B cell (primary cell): ENCODE measurements at regions not wholly inside any gene's neighbourhood (a gene's known extent, or its start where the extent isn't known, plus 50 kb on each side); places are given as distances from the start of the nearest gene placed in this dataset.

ENCODE experiments used
- ATAC-seq: fragments of 200-7000 bp; cut with Tn5 transposase; one replicate; pipeline ENCODE4 v1.10.0; 2021; ENCODE audit warnings: low read depth, mild to moderate bottlenecking, moderate number of reproducible peaks, moderate library complexity
- CTCF ChIA-PET: fragments of 350-600 bp; sonication (Branson Sonifier 250); formaldehyde crosslinking; loops from one replicate; lab custom pipeline; 2021; ENCODE audit warnings: antibody characterized with exemption, inconsistent platforms; lab: Charles Lee
- POLR2A ChIA-PET: fragments of 350-600 bp; sonication (Branson Sonifier 250); formaldehyde crosslinking; loops from one replicate; lab custom pipeline; 2021; ENCODE audit warnings: antibody characterized with exemption; lab: Charles Lee
- DNase-seq: peaks from one replicate; pipeline ENCODE4 v3.0.0; 2013
- H2AFZ ChIP-seq: 2 replicates; pipeline ENCODE4 v1.6.1; 2012; ENCODE audit warnings: mild to moderate bottlenecking, low read depth, low read length; ENCODE audit not compliant: insufficient read depth, poor library complexity, severe bottlenecking
- H3K27ac ChIP-seq, 2 donors: 1 replicate in 1 of 2; 2 replicates in 1 of 2; pipeline ENCODE4 v1.5.1; 2012 to 2013; ENCODE audit warnings: low read length in 2 of 2, mild to moderate bottlenecking in 2 of 2, moderate library complexity in 1 of 2
- H3K27me3 ChIP-seq, 4 experiments: fragments of 200-600 bp in 1 of 4; sonication (generic) in 1 of 4; replicated peaks in 1 of 4; 1 replicate in 2 of 4; 2 replicates in 2 of 4; pipeline versions ENCODE4 v1.6.1 to v1.7.0; 2013 to 2016; ENCODE audit warnings: low read length in 3 of 4, mild to moderate bottlenecking in 2 of 4, mixed read lengths in 1 of 4, moderate library complexity in 1 of 4; ENCODE audit not compliant: insufficient read depth in 4 of 4, control insufficient read depth in 3 of 4; ENCODE audit errors: control extremely low read depth in 1 of 4
- H3K36me3 ChIP-seq, 2 experiments: replicated peaks in 1 of 2; 1 replicate in 1 of 2; 2 replicates in 1 of 2; pipeline versions ENCODE4 v1.6.1 to v1.7.1; 2013; ENCODE audit warnings: low read length in 1 of 2; ENCODE audit not compliant: insufficient read depth in 2 of 2, control insufficient read depth in 1 of 2; ENCODE audit errors: control extremely low read depth in 1 of 2, extremely low read depth in 1 of 2
- H3K4me1 ChIP-seq, 2 donors: fragments of 200-600 bp in 1 of 2; sonication (generic) in 1 of 2; 1 replicate in 1 of 2; 2 replicates in 1 of 2; pipeline versions ENCODE4 v1.5.1 to v1.6.1; 2013 to 2017; ENCODE audit warnings: low read length in 2 of 2; ENCODE audit not compliant: control insufficient read depth in 2 of 2, insufficient read depth in 2 of 2
- H3K4me2 ChIP-seq: replicated peaks from 2 replicates; pipeline ENCODE3; 2012; ENCODE audit warnings: mild to moderate bottlenecking, low read depth, low read length; ENCODE audit not compliant: poor library complexity, severe bottlenecking
- H3K4me3 ChIP-seq, 5 experiments: fragments of 200-600 bp in 1 of 5; sonication (generic) in 1 of 5; 1 replicate in 3 of 5; 2 replicates in 2 of 5; pipeline versions ENCODE4 v1.5.1 to v1.7.0; 2011 to 2016; ENCODE audit warnings: low read length in 4 of 5, mild to moderate bottlenecking in 4 of 5, low read depth in 2 of 5, control low read depth in 1 of 5, moderate library complexity in 1 of 5; ENCODE audit not compliant: insufficient read depth in 1 of 5; ENCODE audit errors: control extremely low read depth in 1 of 5, extremely low read depth in 1 of 5
- H3K79me2 ChIP-seq: fragments of 200-600 bp; sonication (generic); one replicate; pipeline ENCODE4 v1.6.0; 2016; ENCODE audit warnings: low read length; ENCODE audit not compliant: control insufficient read depth, insufficient read depth
- H3K9ac ChIP-seq: fragments of 200-600 bp; sonication (generic); 2 replicates; pipeline ENCODE4 v1.6.1; 2017; ENCODE audit warnings: mild to moderate bottlenecking, low read length, moderate library complexity
- H3K9me3 ChIP-seq, 3 donors: one replicate each; pipeline versions ENCODE4 v1.6.1 to v1.7.1; 2013; ENCODE audit warnings: low read length in 2 of 3; ENCODE audit not compliant: control insufficient read depth in 2 of 3, insufficient read depth in 1 of 3; ENCODE audit errors: control extremely low read depth in 1 of 3
- H4K20me1 ChIP-seq: 2 replicates; pipeline ENCODE4 v1.6.0; 2012; ENCODE audit warnings: mild to moderate bottlenecking, low read length; ENCODE audit not compliant: insufficient read depth, control insufficient read depth, poor library complexity, severe bottlenecking
- H3K27ac Mint-ChIP-seq: one replicate; pipeline ENCODE4 v1.8.0; 2021; ENCODE audit warnings: mixed read lengths
- H3K27me3 Mint-ChIP-seq: one replicate; pipeline ENCODE4 v1.8.0; 2021; ENCODE audit warnings: mixed read lengths
- H3K4me1 Mint-ChIP-seq: one replicate; pipeline ENCODE4 v1.8.0; 2021; ENCODE audit warnings: mixed read lengths
- H3K4me3 Mint-ChIP-seq: one replicate; pipeline ENCODE4 v1.8.0; 2021; ENCODE audit warnings: mixed read lengths
- H3K9me3 Mint-ChIP-seq: one replicate; pipeline ENCODE4 v1.8.0; 2022; ENCODE audit warnings: mixed read lengths; ENCODE audit not compliant: insufficient read depth
- EZH2 ChIP-seq: IDR thresholded peaks from 2 replicates; pipeline ENCODE4 v1.6.1; 2012; ENCODE audit warnings: borderline replicate concordance, low read depth, mild to moderate bottlenecking, moderate library complexity, low read length; ENCODE audit not compliant: insufficient read depth, poor library complexity, severe bottlenecking
- WGBS: methylation state at CpG from one replicate; pipeline ENCODE4 v1.1.5; 2013; ENCODE audit warnings: missing lambda C conversion rate; ENCODE audit not compliant: insufficient coverage; 5-methylcytosine and 5-hydroxymethylcytosine counted together
- intact Hi-C: fragments of 100-400 bp; cut with micrococcal nuclease; formaldehyde crosslinking; loops from one replicate; pipeline ENCODE4 v1.10.0; 2022
- TF ChIP-seq, protein P1 (sequence below): fragments of 200-600 bp; IDR thresholded peaks from one replicate; pipeline ENCODE4 v1.8.0; 2022; ENCODE audit warnings: antibody characterized with exemption, mild to moderate bottlenecking

DNA sequence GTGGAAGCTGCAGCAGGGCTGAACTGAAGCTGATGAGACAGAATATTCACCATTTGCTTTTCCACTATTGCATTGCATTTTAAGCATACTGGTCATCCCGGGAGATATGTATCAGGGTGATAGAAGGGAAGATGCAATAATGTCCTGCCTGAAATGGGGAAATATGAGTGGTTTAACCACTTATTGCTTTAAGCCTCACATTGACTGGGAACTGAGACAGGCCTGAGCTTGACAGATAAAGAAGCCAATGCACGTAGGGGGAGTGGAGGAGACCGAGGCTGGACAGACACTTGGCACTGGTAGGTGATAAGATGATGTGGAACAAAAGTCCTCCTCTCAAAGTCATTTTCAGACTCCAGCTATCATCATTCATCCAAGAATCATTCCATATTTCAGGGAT is 911.7 kb upstream of the NCAM2 start:
- Histone ChIP-seq H3K4me1 (no peaks in the 10 kb centered on the region), H3K27me3 (no peaks in the 10 kb centered on the region), H3K4me3 (no peak overlapping the region), H3K9ac (no peak overlapping the region), H3K9me3 (peaks cover 0 to 5% (median 2%) of the 10 kb centered on the region in 3 donors), H3K27ac (no peak overlapping the region), H3K4me2 (no peak overlapping the region), H4K20me1 (no peaks in the 10 kb centered on the region), H3K36me3 (no peaks in the 10 kb centered on the region), H2AFZ (no peak overlapping the region), H3K79me2 (no peaks in the 10 kb centered on the region)
- H3K9me3 Mint-ChIP-seq = peaks cover 2% of the 10 kb centered on the region
- ChIA-PET CTCF (no interaction called here), POLR2A (no interaction called here)
- H3K27ac Mint-ChIP-seq = no peak overlapping the region
- no peaks in the 10 kb centered on the region for H3K4me1 Mint-ChIP-seq
- DNase-seq (no peak), ATAC-seq (no peak)
- no peak overlapping the region for H3K4me3 Mint-ChIP-seq
- intact Hi-C loops = no loop called here
- no CpG with 5 or more reads among the region's 3 CpGs for WGBS
- TF ChIP-seq, protein P1, sequence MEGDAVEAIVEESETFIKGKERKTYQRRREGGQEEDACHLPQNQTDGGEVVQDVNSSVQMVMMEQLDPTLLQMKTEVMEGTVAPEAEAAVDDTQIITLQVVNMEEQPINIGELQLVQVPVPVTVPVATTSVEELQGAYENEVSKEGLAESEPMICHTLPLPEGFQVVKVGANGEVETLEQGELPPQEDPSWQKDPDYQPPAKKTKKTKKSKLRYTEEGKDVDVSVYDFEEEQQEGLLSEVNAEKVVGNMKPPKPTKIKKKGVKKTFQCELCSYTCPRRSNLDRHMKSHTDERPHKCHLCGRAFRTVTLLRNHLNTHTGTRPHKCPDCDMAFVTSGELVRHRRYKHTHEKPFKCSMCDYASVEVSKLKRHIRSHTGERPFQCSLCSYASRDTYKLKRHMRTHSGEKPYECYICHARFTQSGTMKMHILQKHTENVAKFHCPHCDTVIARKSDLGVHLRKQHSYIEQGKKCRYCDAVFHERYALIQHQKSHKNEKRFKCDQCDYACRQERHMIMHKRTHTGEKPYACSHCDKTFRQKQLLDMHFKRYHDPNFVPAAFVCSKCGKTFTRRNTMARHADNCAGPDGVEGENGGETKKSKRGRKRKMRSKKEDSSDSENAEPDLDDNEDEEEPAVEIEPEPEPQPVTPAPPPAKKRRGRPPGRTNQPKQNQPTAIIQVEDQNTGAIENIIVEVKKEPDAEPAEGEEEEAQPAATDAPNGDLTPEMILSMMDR = no peak
- TF ChIP-seq EZH2 = no peak
- H3K27me3 Mint-ChIP-seq = no peaks in the 10 kb centered on the region

DNA sequence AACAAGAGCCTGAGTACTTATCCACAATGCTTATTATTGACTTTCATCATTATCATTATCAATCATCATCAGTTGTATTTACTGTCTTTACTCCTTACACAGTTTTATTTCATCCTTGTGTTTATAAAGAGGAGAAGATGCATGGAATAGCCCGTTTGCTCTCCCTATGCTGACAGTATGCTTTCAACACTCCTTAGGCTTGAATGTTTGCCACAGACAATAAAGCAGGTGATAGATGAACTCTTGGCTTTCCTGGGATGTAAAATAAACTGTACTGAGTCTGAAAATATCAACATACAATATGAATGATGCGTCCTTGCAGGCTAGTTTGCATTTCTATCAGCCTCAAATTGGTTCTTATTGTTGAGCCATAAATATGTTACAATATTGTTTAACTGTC is 891.8 kb upstream of the NCAM2 start:
- no peak for TF ChIP-seq EZH2
- TF ChIP-seq, protein P1 = no peak
- Histone ChIP-seq H4K20me1 (no peaks in the 10 kb centered on the region), H3K4me3 (no peak overlapping the region), H3K79me2 (no peaks in the 10 kb centered on the region), H3K9ac (no peak overlapping the region), H3K9me3 (peaks cover 0 to 7% (median 0%) of the 10 kb centered on the region in 3 donors), H3K4me2 (no peak overlapping the region), H3K27ac (no peak overlapping the region), H3K27me3 (no peaks in the 10 kb centered on the region), H2AFZ (no peak overlapping the region), H3K36me3 (no peaks in the 10 kb centered on the region), H3K4me1 (no peaks in the 10 kb centered on the region)
- intact Hi-C loops = no loop called here
- H3K27ac Mint-ChIP-seq = no peak overlapping the region
- H3K9me3 Mint-ChIP-seq = no peaks in the 10 kb centered on the region
- ChIA-PET POLR2A (no interaction called here), CTCF (no interaction called here)
- H3K4me1 Mint-ChIP-seq = no peaks in the 10 kb centered on the region
- ATAC-seq = no peak
- DNase-seq = no peak
- no peak overlapping the region for H3K4me3 Mint-ChIP-seq
- no peaks in the 10 kb centered on the region for H3K27me3 Mint-ChIP-seq
- WGBS = no CpG with 5 or more reads among the region's 2 CpGs
